Umbilical cord (tissue), 1 donor: ENCODE measurements at regions not wholly inside any gene's neighbourhood (a gene's known extent, or its start where the extent isn't known, plus 50 kb on each side); places are given as distances from the start of the nearest gene placed in this dataset.

ENCODE experiments used
- DNase-seq: peaks from one replicate; pipeline ENCODE4 v3.0.0-alpha.2; 2015; ENCODE audit warnings: low spot score

GRCh38 chr9:35540315-35540714, 50.4 kb downstream of the RUSC2 start:
- DNase-seq, result no peak

GRCh38 chr9:35546853-35547252, 56.9 kb downstream of the RUSC2 start:
- no peak for DNase-seq

DNA sequence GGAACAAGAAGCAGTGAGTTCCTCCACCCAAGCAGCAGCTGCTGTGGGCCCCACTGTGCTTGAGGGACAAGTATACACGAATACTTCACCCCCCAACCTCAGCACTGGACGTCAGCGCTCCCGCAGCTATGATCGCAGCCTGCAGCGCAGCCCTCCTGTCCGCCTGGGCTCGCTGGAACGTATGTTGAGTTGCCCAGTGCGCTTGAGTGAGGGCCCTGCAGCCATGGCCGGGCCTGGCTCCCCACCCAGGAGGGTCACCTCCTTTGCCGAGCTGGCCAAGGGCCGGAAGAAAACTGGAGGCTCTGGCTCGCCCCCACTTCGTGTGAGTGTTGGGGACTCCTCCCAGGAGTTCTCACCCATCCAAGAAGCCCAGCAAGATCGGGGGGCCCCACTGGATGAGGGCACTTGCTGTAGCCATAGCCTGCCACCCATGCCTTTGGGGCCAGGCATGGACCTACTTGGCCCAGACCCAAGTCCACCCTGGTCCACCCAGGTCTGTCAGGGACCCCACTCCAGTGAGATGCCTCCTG, 57.1 kb upstream of the TESK1 start:
- no peak for DNase-seq

- no peak for DNase-seq
These were observed 56.5 kb upstream of the TESK1 start for GRCh38 chr9:35548571-35548970.

GRCh38 chr9:35549441-35549840, 55.6 kb upstream of the TESK1 start:
- DNase-seq, result no peak

- DNase-seq, result no peak
These were observed 52.7 kb upstream of the TESK1 start for GRCh38 chr9:35552376-35552775.

DNA sequence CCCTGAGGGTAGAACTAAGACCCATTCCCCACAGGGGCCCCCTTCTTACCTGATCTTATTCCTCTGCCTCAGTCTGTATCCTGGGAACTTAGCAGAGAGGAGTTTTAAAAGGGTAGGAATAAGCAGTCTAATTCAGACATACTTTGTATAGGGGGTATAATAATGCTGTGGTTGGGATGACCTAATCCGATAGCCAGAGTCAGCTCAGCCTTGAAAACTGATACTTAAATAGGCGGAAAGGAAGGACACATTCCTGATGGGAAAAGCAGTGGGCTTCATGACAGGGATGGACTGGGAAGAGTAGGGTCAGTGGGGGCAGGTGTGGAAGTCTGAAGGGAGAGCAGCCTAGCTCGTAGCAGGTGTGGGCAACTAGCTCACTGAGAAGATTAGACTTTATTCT, 52.2 kb upstream of the TESK1 start:
- no peak for DNase-seq

- DNase-seq, result peak; percentile 78
These were observed 51.2 kb upstream of the TESK1 start for GRCh38 chr9:35553670-35554543.

DNA sequence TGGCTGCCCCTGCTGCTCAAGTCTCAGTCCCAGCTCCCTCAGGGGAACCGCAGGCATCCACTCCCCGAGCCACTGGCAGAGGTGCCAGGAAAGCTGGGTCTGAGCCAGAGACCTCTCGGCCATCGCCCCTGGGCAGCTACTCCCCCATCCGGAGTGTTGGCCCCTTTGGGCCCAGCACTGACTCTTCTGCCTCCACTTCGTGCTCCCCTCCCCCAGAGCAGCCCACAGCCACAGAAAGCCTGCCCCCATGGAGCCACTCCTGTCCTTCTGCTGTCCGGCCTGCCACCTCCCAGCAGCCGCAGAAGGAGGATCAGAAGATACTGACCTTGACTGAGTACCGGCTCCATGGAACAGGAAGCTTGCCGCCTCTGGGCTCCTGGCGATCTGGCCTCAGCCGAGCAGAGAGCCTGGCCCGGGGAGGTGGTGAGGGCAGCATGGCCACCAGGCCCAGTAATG, 49.8 kb upstream of the TESK1 start:
- DNase-seq, result no peak
